T-helper 2 cell (primary cell): ENCODE measurements at regions not wholly inside any gene's neighbourhood (a gene's known extent, or its start where the extent isn't known, plus 50 kb on each side); places are given as distances from the start of the nearest gene placed in this dataset.

ENCODE experiments used
- DNase-seq, 5 experiments: peaks; one replicate each; pipeline versions ENCODE4 v3.0.0 to v3.0.0-alpha.2; 2012 to 2022

DNA sequence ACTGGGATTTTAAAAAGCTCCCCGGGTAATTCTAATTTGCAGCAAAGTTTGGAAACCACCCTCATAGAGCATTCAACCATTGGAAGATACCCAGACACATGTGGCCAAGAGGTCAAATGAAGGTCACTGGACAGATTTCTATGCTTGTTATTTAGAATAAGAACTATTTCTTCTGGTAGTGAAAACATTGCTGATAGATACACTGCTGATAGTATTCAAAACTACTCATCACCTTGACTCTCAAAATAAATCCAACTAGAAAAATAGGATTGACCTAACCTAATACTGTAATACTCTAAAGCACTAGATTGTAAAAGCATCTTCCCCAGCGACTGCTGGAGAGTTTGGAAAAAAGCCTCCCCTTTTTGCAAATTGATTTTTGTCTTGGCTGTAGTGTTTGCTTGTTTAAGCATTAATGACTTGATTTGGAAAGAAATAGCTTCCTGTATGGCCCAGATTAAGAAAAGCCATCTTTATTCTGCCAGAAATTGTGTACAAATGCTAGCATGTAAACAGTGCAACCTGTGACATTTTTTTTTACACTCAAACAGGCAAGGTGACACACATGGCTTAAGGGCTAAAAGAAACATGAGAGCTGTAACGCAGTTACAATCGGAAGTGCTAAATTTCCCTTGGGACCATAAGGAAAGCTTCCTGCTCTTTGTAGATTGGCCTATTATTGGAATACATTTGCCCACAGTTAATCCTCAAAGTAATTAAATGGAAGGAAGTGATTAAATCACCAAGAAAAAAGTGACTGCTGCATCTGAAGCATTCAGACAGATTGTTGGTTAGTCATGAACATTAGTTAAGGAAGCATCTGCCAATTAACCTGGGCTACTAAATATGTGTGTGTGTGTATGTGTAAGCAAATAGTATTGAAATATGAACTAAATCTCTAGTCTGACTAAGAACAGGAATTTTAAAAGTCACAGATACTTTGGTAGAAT lies 356.5 kb upstream of the ATP2B1 start:
- no peak for DNase-seq

DNA sequence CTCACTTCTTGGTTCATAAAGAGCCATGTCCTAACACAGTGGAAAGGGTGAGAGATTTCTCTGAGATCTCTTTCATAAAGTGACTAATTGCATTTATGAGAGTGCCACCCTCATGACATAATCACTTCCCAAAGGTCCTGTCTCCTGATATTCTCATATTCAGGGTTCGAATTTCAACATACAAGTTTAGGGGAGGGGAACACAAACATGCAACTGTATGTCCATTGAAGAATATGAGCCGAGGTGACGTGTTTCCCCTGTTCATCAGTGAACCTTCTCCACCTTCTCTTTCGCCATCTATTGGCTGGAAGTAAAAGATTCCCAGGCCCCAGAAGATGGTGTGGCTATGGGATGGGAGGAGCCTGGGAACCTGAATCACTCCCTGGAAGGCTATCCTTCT lies 354.2 kb upstream of the ATP2B1 start:
- no peak for DNase-seq

DNA sequence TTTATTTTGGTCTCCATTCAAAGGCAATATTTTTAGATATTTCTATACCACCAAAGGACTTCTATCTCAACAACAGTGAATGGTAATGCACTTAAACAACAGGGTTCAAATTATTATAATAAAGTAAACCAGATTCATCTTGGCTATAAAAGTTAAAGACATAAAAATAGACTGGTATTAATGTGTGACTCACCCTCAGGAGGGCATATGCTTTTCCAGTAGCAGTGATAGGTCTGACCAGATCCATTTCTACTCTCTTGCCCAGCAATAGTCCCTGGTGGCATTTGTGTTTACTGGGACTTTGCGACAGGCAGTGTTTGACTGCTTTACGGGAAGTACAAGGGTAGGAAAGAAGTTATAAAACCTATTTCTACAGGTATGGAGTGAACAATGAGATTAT lies 353.2 kb upstream of the ATP2B1 start:
- DNase-seq: no peak

DNA sequence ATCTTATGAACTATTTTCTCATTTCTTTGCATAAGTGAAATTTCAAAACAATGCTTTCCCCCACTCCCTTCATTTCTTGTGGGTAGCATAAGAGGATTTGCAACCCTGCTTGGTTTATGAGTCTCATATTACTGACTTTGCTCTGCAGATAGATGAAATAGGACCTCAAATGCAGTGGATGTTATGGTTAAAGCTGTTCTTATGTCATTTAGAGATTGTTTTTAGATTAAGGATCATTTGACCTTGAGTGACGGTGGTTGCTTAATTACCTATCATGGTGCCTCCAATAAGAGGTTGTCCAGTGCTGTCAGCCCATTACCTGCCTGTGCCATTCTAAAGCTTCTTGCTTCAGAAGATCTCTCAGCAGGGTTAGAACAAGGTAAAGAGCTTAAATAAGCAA lies 351.4 kb upstream of the ATP2B1 start:
- DNase-seq: no peak

DNA sequence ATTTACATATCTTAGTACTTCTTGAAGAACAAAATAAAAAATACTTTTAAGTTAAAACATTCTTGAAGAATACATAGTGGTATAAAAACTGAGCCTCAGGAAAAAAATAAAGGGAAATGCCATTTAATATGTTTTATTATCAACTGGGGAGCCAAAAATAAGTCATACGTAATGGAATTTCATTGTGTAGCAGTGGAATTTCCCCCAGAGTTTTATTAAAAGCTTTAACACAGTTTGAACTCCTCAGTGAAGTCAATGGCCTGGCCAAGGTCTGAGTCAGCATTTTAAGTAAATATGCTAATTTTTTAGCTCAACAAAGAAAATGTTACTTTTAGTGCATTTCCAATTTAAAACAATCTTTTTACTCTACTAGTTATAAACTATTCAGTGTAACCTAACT lies 350.1 kb upstream of the ATP2B1 start:
- no peak for DNase-seq

DNA sequence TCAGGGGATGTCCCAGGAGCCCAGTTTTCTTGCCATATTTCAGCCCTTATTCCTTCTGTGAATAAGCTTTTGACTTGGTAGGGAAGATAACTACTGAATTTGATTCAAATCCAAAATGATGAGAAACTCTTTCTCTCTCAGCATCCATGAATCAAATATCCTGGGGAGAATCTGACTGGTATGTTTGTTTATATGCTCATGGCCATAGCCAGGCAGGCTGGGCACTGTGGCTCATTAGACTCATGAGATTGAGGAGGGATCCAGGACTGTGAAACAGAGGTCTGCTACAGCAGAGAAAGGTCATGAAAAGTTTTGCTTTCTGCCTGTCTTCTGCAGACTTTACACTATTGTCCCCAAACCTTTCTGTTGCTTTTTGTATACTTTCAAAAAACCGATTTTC lies 346.4 kb upstream of the ATP2B1 start:
- no peak for DNase-seq

DNA sequence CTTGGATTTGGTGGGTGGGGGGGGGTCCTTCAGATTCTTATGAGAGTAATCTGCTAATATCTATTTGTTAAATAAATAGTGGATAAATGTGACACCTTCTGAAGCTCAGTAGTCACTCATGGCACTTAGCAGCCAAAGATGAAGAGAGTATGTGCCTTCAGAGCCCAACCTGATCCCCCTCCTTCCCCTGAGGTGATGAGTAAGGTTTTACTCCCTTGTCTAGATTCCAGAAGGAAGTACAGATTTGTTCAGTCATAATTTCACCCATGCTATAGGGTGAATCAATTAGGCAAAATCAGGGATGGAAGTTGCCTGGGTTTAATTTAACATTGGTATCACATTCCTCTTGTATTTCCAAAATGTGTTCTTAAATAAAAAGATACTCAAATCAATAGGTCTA lies 340.3 kb upstream of the ATP2B1 start:
- DNase-seq: no peak

DNA sequence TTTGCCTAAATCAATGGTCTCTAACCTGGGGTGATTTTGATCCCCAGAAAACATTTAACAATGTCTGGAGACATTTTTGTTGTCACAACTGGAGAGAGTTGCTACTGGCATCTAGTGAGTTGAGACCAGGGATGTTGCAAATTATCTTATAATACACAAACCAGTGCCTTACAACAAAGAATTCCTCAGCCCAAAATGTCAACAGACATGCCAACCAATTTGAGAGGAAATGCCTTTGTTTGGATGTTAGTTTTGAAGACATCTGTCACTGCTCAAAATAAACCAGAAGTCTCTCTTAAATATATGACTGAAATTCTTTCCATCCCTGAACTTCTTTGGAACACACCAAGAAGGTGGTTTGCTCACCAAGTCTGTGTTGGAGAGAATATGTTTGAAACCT lies 336.9 kb upstream of the ATP2B1 start:
- no peak for DNase-seq

DNA sequence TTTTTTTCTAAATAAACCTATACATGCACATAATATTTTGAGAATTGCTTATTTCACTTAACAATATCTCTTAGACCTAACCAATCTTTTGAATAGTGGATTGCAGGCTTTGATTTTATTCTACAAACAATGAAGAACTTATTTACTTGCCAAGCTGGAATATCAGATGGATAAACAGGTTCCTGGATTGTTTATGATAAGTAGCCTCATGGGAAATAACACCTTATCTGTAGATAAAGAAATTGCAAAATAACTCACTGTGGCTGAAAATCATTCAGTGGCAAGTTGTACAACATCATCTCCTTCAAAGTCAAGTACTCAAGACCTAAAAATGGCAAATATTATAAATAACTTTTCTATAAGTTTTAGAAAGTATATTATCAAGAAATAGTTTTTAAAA lies 335.4 kb upstream of the ATP2B1 start:
- DNase-seq: no peak

DNA sequence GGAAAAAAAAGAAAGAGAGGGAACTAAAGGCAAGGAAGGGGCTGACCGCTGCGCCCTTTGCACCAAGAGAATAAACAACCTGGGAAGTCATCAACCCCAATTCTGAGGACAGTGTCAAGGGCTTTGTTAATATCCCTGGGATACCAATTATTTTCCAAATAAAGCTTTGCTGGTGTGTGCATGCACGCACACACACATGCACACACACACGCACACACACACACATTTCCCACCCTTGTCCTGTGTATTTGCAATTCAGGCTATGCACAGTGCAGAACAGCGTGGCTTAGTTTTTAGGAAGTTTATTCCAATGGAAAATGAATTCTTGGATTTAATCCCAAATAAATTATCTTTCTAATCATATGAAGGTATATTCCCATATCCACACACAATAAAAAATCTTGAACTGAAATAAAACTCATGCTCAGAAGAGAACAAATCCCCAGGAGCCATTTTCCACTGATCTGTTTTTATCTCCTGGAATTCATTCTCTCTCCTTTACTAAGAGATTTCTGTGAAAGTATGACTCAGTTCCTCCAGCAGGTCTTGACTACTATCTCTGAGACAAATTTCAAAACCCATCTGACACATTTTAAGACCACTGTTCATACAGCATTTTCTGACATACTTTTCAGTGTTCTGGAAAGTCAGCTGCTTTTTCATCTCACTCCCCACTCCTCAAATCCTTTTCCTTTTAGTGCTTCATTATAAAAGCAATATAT lies 334.4 kb upstream of the ATP2B1 start:
- peak in 1 of 5 experiments; percentile 17 for DNase-seq

DNA sequence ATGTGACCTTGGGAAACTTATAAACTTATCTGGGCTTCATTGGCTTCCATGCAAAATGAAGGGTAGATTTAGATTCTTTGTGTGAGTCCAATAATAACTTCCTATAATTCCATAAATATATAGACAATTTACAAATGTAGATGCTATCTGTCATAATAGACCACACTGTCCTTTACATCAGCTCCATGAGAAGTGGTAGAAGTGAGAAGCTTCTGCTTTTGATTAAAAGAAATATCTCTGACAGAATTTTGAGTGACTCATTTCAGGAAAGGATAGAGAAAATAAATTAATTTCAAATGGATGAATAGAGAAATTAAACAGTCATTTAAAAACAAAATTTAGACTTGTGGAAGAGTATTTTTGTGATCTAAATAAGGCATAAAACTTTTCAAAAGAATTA lies 329.7 kb upstream of the ATP2B1 start:
- DNase-seq: no peak

DNA sequence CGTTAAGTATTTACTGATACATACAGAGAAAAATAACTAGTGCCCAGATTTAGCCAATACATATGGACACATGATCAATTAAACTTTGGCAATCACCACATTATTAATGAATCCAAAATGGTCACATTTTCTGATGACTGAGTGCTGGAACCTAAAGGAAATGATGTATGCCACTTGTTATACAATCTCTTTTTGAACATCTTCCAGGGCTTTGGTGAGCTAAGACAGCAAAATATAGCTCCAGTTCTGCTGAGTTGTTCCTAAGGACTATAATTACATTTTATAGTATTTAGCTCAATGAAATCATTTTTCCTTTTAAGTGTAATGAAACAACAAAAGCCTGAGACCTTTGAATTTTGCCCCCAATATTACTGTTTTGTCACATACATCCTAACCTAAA lies 329.1 kb upstream of the ATP2B1 start:
- no peak for DNase-seq

DNA sequence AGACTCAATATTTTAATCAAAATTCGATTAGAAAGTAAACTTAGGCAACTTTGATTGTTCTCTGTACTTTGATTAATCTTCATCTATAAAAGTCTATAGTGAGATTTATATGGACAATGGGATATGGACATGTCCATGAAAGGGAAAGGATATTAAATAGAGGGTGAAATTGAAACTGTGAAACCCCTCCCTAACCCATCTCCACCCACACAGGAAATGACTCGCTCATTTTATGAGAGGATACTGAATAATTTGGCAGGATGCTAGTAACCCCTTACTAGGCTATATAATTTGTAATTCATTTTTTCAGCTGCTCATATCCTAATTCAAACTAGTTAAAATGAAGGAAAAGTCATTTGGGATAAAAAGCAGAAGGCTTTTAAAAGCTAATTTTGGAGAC lies 328.0 kb upstream of the ATP2B1 start:
- peak in 1 of 5 experiments; percentile 17 for DNase-seq

DNA sequence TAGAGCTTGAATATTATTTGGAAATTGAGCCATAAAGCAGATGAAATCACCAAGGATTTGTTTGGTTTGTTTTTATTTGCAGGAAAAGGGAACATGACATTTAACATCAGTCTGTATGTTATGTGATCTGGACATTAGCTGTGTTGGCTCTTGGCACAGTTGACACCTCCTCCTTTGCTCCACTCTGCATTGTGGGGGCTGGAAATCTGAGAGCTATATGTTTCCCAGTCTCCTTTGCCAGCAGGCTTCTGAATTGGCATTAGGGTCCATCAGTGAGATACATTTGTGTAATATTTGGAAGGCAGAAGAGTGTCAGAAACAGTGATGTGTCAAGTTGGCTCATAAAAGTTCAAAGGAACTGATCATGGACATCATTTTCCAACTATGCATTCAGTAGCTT lies 322.1 kb upstream of the ATP2B1 start:
- no peak for DNase-seq

DNA sequence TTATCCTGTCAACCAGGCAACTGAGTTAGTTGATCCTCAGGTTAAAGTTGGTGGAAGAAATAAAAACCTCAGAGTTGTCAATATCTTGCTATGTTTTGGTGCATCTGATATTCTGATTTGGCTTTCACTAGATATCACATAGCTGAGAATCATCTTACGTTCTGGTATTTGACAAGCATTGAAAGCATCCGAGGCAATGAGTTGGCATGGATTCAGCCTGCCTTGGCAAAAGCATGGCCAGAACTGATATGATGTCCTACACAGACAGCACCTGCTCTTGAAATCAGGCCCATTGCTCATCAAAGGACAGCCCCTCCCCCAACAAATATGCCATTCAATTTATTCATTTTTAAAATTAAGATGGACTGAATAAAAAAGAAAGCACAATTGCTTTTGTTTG lies 320.7 kb upstream of the ATP2B1 start:
- DNase-seq: no peak

DNA sequence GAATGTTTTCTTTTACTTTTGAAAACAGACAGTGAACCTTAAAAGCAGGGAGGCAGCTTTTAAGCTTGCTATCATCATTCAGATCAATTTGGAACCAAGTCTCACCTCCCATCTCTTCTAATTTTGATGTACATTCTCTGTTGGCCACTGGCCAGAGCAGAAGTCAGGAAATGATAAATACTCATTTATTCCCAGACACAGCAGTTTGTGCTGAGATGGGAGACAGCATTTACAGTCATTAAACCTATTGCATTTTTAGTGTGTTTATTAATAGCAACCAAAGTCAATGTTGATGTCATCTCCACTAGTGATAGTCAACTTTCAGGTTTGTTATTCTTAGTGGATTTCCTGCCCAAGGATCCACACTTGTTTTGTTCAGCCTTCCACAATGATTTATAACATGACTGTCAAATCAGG lies 320.0 kb upstream of the ATP2B1 start:
- peak in 1 of 5 experiments; percentile 5 for DNase-seq

DNA sequence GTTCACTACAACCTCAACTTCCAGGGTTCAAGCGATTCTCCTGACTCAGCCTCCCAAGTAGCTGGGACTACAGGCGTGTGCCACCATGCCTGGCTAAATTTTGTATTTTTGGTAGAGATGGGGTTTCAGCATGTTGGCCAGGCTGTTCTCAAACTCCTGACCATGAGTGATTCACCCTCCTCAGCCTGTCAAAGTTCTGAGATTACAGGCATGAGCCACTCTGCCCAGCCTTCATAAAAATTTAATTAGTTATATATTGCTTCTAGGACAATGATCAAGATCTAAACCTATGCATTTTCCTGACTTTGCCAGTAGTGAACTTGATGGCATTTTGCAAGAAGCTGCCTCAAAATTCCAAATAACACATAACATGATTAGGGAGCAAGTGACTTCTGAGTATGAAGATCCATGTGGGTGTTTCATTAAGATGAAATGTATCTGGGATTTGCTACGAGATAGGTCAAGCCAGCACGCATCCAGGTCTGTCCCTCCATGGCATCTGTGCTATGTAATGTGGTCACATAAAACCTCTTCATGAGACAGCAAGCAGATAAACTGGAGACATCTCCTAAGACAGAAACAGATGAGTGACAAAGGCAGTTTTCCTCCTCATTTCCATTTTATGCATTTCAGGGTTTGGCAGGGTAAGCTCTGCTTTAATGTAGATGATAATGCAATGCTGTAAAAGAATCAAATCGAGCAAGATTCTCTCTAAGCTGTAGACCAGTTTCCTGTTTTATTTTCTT lies 319.4 kb upstream of the ATP2B1 start:
- DNase-seq: no peak

DNA sequence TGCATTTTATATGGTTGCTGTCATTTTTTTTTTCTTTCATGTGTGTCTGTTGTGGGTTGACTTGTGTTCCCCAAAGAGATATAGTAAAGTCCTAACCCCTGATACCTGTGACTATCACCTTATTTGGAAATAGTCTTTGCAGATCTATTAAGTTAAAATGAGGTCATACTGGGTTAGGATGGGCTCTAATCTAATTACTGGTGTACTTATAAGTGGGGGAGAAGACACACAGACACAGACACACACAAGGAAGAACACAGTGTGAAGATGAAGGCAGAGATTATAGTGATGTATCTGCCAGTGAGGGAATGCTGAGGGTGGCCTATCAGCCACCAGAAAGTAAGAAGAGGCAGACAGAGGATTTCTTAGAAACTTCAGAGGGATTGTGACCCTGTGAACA lies 318.4 kb upstream of the ATP2B1 start:
- no peak for DNase-seq

DNA sequence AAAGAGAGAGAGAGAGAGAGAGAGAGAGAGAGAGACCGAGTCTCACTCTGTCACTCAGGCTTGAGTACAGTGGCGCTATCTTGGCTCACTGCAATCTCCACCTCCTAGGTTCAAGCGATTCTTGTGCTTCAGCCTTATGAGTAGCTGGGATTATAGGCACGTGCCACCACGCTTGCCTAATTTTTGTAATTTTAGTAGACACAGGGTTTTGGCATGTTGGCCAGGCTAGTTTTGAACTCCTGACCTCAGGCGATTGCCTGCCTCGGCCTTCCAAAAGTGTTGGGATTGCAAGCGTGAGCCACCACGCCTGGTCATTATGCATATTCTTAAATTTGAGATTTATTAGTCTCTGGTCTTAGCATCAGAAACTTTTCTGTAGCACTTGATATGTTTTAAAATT lies 317.9 kb upstream of the ATP2B1 start:
- no peak for DNase-seq

DNA sequence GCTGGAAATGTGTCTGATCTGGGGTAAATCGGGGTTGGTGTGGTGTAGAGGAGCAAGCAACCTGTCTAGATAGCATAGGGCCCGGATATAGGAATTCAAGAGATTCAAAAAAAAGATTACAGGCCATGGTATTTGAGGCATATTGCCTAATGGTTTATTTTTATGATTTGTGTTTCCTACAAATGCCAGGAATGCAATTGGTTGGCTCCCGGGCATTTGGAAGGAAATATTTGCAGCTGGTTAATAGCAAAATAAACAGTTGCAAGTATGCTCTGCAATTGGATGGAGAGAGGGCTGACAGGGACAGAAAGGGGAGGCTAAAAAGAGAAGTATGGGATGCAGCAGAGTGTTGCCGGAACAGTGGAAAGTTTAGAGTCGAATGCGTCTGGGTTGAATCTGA lies 315.6 kb upstream of the ATP2B1 start:
- no peak for DNase-seq

DNA sequence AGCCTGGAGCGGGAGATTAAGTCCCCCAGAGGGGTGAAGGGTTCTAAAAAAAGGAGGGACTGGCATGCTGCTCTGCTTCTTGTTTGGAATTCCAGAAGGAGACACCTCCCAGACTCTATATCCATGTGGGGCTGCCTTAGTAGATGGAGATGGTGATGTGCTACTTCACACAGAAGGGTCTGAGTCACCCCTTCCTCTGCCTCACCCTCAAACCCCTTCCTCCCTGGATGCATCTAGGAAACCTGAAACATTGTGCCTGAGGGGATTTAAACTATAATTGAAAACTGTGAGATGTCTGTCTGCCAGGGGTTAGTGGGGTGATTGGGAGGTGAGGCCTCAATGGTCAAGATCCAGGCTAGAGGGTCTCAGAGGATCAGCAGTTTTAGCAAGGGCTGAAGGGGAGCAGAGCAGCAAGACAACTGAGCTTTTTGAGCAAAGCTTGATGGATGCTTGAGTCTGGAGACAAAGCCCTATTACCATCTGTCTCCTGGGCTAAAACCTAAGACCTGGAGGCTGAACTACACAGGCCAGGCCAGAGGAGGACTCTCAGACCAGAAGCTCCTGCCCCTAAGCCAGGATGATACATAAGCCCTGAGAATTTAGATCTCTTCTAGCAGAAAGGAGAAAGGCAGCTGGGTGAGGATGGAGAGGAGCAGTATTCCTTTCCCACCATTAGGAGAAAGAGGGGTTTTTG lies 314.7 kb upstream of the ATP2B1 start:
- DNase-seq: no peak

DNA sequence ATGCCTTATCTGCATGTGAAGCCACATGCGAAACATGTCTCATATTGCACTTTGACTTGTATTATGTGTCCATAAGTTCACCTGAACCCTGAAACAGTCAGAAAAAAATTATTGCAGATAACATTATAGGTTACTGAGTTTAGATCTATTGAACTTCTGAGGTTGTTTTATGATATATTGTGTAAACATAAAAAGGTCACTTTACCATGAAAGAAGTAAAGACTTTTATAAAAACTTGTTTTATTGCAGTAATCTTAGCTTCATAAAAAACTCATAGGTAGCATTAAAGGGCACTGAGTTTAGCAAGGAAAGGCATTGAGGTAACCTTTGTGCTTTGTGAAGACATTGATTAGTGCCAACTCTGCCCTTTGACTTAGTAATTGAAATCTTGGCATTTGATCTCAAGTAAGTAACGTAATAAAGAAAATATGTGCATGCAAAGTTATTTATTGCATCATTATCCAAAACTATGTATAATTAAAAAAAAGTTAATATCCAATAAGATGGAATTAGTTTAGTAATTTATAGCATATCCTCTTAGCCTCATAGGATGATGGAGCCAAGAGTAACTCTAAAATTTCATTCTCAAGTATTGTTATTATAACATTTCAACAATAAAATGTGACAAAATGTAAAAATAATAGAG lies 313.3 kb upstream of the ATP2B1 start:
- no peak for DNase-seq
